ENCODE measurements at regions not wholly inside any gene's neighbourhood (a gene's known extent, or its start where the extent isn't known, plus 50 kb on each side); places are given as distances from the start of the nearest gene placed in this dataset.
"Not testable (repeated sequence)": the region's sequence is repeated elsewhere in the genome, so short reads cannot be mapped to it uniquely, and the experiment has no call there.

DNA sequence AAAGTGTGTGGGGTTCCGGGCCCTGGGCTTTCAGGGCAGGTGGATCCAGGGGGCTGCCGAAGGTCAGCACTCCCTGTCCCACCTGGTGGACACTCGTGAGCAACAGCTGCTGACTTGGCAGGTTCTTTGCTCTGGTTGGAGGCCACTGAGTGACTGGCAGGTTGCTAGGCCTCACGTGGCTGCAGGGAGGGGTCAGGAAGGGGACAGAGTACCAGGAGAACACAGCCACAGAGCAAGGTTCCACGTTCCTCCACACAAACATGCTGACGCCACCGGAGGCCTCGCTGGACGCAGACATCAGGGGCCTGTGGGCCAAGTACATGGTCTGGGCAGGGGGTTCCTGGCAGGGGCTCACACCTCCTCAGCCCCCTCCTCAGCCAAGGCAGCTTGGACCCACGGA, 152.0 kb upstream of the CDK13 start:
- H3K27ac Mint-ChIP-seq; H3K4me1 Mint-ChIP-seq; ATAC-seq (ENCODE audit: low read depth in 2 of 2); H3K4me3 Mint-ChIP-seq; H3K9me3 Mint-ChIP-seq; DNase-seq; H3K36me3 Mint-ChIP-seq; H3K27me3 Mint-ChIP-seq: not testable (repeated sequence)

- ATAC-seq (ENCODE audit: low read depth in 2 of 2) (no peak), DNase-seq (no peak)
- Mint-ChIP-seq H3K9me3 (no peaks in the 10 kb centered on the region), H3K4me3 (no peak overlapping the region), H3K27me3 (peaks cover 0 to 21% (median 18%) of the 10 kb centered on the region in 3 donors), H3K4me1 (no peaks in the 10 kb centered on the region), H3K36me3 (no peaks in the 10 kb centered on the region), H3K27ac (no peak overlapping the region)
These were observed 141.1 kb upstream of the CDK13 start for GRCh38 chr7:39808796-39809481.

- Mint-ChIP-seq H3K4me1 (no peaks in the 10 kb centered on the region), H3K9me3 (no peaks in the 10 kb centered on the region)
These were observed 139.8 kb upstream of the CDK13 start for GRCh38 chr7:39810204-39810642.

GRCh38 chr7:39810710-39811109, 139.3 kb upstream of the CDK13 start:
- H3K27me3 Mint-ChIP-seq, result peaks cover 11 to 29% (median 25%) of the 10 kb centered on the region in 3 donors
- H3K9me3 Mint-ChIP-seq, result no peaks in the 10 kb centered on the region
- ATAC-seq (ENCODE audit: low read depth in 2 of 2), result no peak
- H3K36me3 Mint-ChIP-seq, result no peaks in the 10 kb centered on the region
- H3K4me3 Mint-ChIP-seq, result no peak overlapping the region
- H3K4me1 Mint-ChIP-seq, result no peaks in the 10 kb centered on the region
- H3K27ac Mint-ChIP-seq, result no peak overlapping the region
- no peak for DNase-seq

More at GRCh38 chr7:39810204-39810642, 139.8 kb upstream of the CDK13 start:
- Mint-ChIP-seq H3K27ac (no peak overlapping the region), H3K4me3 (no peak overlapping the region), H3K27me3 (peaks cover 6 to 28% (median 23%) of the 10 kb centered on the region in 3 donors), H3K36me3 (no peaks in the 10 kb centered on the region)
- ATAC-seq (ENCODE audit: low read depth in 2 of 2), result no peak
- no peak for DNase-seq

GRCh38 chr7:39811161-39811614, 138.9 kb upstream of the CDK13 start:
- Mint-ChIP-seq H3K36me3 (no peaks in the 10 kb centered on the region), H3K27ac (no peak overlapping the region)

DNA sequence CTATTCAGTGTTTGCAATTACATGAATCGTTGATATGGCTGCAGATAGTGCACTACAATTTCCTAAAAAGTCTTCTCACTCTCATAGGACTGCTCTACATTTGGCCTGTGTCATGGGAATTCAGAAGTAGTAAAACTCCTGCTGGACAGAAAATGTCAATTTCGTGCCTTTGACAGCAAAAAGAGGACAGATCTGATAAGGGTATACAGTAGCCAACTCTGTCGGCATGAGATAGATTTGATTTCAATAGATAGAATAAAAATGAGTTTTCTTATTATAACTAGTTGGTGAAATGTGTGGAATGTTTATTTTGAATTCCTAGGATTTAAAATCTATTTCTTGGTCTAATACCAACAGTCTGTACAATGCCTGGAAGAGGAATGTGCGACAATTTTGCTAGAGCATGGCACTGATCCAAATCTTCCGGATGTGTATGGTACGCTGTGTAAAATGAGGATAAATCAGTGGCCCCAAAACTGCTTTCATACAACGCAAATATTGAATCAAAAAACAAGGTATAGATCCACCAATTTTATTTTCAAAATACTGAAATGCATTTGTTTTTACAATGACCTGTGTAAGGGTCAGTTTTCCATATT, 133.5 kb upstream of the CDK13 start:
- Mint-ChIP-seq H3K27me3 (peaks cover 14 to 31% (median 21%) of the 10 kb centered on the region in 3 donors), H3K27ac (no peak overlapping the region), H3K4me3 (no peak overlapping the region), H3K4me1 (no peaks in the 10 kb centered on the region), H3K36me3 (no peaks in the 10 kb centered on the region), H3K9me3 (no peaks in the 10 kb centered on the region)
- ATAC-seq (ENCODE audit: low read depth in 2 of 2) (no peak), DNase-seq (no peak)

More at GRCh38 chr7:39811161-39811614, 138.9 kb upstream of the CDK13 start:
- no peak for ATAC-seq (ENCODE audit: low read depth in 2 of 2)
- Mint-ChIP-seq H3K27me3 (peaks cover 12 to 29% (median 25%) of the 10 kb centered on the region in 3 donors), H3K9me3 (no peaks in the 10 kb centered on the region), H3K4me3 (no peak overlapping the region), H3K4me1 (no peaks in the 10 kb centered on the region)
- no peak for DNase-seq

DNA sequence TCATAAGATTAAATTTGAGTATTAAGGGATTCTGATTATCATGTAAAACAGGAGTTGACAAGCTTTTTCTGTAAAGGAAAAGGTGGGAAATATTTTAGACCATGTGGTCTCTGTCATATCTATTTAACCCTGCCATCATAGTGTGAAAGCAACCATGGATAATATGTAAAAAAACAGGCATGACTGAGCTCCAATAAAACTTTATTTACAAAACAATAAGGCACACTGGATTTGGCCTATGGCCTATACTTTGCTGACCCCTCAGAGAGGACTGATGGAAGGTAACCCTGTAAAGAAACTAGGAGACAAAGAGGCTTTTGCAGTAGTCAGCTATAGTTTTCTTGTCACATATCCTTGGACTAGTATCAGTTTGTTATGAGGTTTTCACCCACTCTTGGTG, 130.5 kb upstream of the CDK13 start:
- Mint-ChIP-seq H3K4me1 (no peaks in the 10 kb centered on the region), H3K27ac (no peak overlapping the region), H3K4me3 (no peak overlapping the region), H3K36me3 (no peaks in the 10 kb centered on the region), H3K9me3 (no peaks in the 10 kb centered on the region), H3K27me3 (peaks cover 7 to 33% (median 22%) of the 10 kb centered on the region in 3 donors)
- no peak for DNase-seq
- ATAC-seq (ENCODE audit: low read depth in 2 of 2), result no peak

GRCh38 chr7:39824456-39825200, 125.4 kb upstream of the CDK13 start:
- peaks cover 0 to 4% (median 0%) of the 10 kb centered on the region in 3 donors for H3K4me1 Mint-ChIP-seq
- no peaks in the 10 kb centered on the region for H3K36me3 Mint-ChIP-seq
- H3K4me3 Mint-ChIP-seq, result no peak overlapping the region
- no peak overlapping the region for H3K27ac Mint-ChIP-seq
- no peak for DNase-seq
- no peaks in the 10 kb centered on the region for H3K9me3 Mint-ChIP-seq
- peaks cover 13 to 35% (median 17%) of the 10 kb centered on the region in 3 donors for H3K27me3 Mint-ChIP-seq
- no peak for ATAC-seq (ENCODE audit: low read depth in 2 of 2)

DNA sequence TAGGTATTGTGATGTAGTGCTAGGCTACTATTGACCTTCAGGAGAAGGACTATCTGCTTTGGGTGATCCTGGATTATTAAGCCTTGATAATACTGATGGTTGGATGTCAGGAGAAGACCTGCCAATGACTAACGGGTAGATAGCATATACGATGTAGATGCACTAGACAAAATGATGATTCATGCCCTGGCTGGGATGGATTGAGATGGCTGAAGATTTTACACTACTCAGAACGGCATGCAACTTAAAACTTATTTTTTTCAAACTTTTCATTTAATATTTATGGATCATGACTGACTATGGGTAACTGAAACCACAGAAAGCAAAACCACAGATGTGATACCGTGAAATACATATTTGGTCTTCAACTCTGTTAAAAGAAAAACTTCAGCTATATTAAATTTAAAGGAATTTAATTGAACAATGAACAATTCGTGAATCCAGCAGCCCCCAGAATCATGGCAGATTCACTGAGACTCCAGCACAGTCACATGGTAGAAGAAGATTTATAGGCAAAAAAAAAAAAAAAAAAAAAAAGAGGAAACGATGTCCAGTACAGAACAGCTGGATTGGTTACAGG, 124.6 kb upstream of the CDK13 start:
- Mint-ChIP-seq H3K4me3 (no peak overlapping the region), H3K36me3 (no peaks in the 10 kb centered on the region), H3K27me3 (peaks cover 18 to 35% (median 19%) of the 10 kb centered on the region in 3 donors), H3K4me1 (peaks cover 0 to 4% (median 0%) of the 10 kb centered on the region in 3 donors), H3K9me3 (no peaks in the 10 kb centered on the region), H3K27ac (no peak overlapping the region)
- DNase-seq (no peak), ATAC-seq (ENCODE audit: low read depth in 2 of 2) (no peak)

DNA sequence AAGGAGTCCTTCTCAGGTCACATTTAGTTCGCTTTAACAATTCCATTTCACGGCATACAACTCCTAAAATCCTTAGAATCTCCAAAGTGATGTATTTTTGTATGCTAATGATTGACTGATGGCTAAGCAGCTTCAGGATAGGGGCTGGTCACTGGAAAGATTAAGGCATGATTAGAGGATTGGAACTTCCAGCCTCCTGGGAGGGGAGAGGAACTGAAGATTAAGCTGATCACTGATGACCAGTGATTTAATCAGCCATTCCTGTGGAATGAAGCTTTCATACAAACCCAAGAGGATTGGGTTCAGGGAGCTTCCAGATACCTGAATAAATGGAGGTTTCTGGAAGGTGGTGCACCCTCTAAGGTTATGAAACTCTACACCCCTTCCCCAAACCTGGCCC, 123.9 kb upstream of the CDK13 start:
- Mint-ChIP-seq H3K4me1 (peaks cover 0 to 4% (median 0%) of the 10 kb centered on the region in 3 donors), H3K9me3 (no peaks in the 10 kb centered on the region), H3K27ac (no peak overlapping the region), H3K4me3 (no peak overlapping the region), H3K27me3 (peaks cover 17 to 32% (median 19%) of the 10 kb centered on the region in 3 donors), H3K36me3 (no peaks in the 10 kb centered on the region)
- DNase-seq (no peak), ATAC-seq (ENCODE audit: low read depth in 2 of 2) (no peak)

- H3K27me3 Mint-ChIP-seq, result peaks cover 19 to 28% (median 21%) of the 10 kb centered on the region in 3 donors
- ATAC-seq (ENCODE audit: low read depth in 2 of 2) (no peak), DNase-seq (no peak)
- no peaks in the 10 kb centered on the region for H3K36me3 Mint-ChIP-seq
- no peaks in the 10 kb centered on the region for H3K9me3 Mint-ChIP-seq
- peaks cover 0 to 4% (median 0%) of the 10 kb centered on the region in 3 donors for H3K4me1 Mint-ChIP-seq
- H3K27ac Mint-ChIP-seq, result no peak overlapping the region
- H3K4me3 Mint-ChIP-seq, result no peak overlapping the region
These were observed 122.5 kb upstream of the CDK13 start for GRCh38 chr7:39827571-39827970.

DNA sequence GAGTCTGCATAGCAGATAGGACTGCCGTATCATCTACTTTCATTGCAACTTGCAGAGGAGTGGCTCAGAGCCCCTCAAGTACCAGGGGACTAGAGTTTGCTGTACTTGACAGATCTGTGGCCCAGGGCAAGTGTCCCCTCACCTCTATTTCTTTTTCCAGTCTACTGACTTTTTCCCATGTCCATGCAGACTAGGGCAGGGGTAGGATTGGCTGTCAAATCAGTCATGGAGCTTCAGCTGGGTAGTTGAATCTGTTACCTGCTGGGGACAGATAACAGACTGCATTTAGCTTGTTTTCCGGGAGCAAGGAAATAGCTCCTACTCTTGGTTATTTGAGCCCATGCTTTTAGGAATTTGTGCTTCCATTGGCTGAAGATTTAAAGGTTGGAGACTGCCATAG, 121.0 kb upstream of the CDK13 start:
- Mint-ChIP-seq H3K36me3 (no peaks in the 10 kb centered on the region), H3K4me1 (peaks cover 0 to 4% (median 4%) of the 10 kb centered on the region in 3 donors), H3K27me3 (peaks cover 22 to 26% (median 25%) of the 10 kb centered on the region in 3 donors), H3K27ac (peak overlapping the region in 1 of 6 donors; percentile 72), H3K9me3 (no peaks in the 10 kb centered on the region), H3K4me3 (no peak overlapping the region)
- DNase-seq, result no peak
- ATAC-seq (ENCODE audit: low read depth in 2 of 2), result no peak

GRCh38 chr7:39832519-39833085, 117.5 kb upstream of the CDK13 start:
- H3K27me3 Mint-ChIP-seq, result peaks cover 34 to 46% (median 41%) of the 10 kb centered on the region in 3 donors
- H3K4me3 Mint-ChIP-seq, result peak overlapping the region in 1 of 8 donors; percentile 55
- DNase-seq, result no peak

More at GRCh38 chr7:39832519-39833085, 117.5 kb upstream of the CDK13 start:
- no peaks in the 10 kb centered on the region for H3K36me3 Mint-ChIP-seq
- no peak for ATAC-seq (ENCODE audit: low read depth in 2 of 2)
- no peak overlapping the region for H3K27ac Mint-ChIP-seq
- no peaks in the 10 kb centered on the region for H3K9me3 Mint-ChIP-seq
- H3K4me1 Mint-ChIP-seq, result peaks cover 0 to 4% (median 0%) of the 10 kb centered on the region in 3 donors

Measured in naive B cell (primary cell).